ENCODE measurements at regions not wholly inside any gene's neighbourhood (a gene's known extent, or its start where the extent isn't known, plus 50 kb on each side); places are given as distances from the start of the nearest gene placed in this dataset.

DNA sequence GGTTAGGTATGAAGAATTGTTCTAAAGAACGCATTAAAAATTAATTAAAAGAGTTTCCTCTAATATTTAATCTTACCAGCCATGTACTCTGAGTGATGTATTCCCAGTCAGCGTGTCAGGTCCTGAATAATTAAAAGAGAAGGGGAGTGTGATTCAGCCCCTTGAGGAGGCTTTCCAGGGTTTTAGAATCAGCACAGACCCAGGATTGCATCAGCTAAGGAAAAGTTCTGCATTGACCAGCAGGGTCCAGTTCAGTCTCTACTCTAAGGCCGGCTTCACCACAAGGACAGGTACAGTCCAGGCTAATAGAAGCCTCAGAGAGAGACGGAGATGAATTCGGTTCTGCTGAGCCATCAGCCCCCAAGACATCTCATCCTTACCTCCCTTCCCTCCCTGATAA is 499.5 kb upstream of the PROK2 start:
- intact Hi-C loops (cut with micrococcal nuclease) = no loop called here

More for the DNA sequence above, 499.5 kb upstream of the PROK2 start:
- no peak for TF ChIP-seq MAZ (IDR thresholded peaks at IDR 0.05; ENCODE audit: borderline replicate concordance, low read depth, low read length)
- TF ChIP-seq RFX5 (IDR thresholded peaks at IDR 0.05; ENCODE audit: low read depth, low read length) = no peak
- TF ChIP-seq, protein P1, sequence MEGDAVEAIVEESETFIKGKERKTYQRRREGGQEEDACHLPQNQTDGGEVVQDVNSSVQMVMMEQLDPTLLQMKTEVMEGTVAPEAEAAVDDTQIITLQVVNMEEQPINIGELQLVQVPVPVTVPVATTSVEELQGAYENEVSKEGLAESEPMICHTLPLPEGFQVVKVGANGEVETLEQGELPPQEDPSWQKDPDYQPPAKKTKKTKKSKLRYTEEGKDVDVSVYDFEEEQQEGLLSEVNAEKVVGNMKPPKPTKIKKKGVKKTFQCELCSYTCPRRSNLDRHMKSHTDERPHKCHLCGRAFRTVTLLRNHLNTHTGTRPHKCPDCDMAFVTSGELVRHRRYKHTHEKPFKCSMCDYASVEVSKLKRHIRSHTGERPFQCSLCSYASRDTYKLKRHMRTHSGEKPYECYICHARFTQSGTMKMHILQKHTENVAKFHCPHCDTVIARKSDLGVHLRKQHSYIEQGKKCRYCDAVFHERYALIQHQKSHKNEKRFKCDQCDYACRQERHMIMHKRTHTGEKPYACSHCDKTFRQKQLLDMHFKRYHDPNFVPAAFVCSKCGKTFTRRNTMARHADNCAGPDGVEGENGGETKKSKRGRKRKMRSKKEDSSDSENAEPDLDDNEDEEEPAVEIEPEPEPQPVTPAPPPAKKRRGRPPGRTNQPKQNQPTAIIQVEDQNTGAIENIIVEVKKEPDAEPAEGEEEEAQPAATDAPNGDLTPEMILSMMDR (conservative IDR thresholded peaks at IDR 0.05; ENCODE audit: low read depth, low read length) = no peak
- TF ChIP-seq CHD1 (IDR thresholded peaks at IDR 0.05; ENCODE audit: low read depth, low read length) = no peak
- TF ChIP-seq SMC3 (IDR thresholded peaks at IDR 0.05; ENCODE audit: low read depth, low read length) = no peak
- no peak for TF ChIP-seq NFE2L2 (IDR thresholded peaks at IDR 0.05; ENCODE audit: low read depth, low read length)
- no peak for TF ChIP-seq RAD21 (IDR thresholded peaks at IDR 0.05; ENCODE audit: low read length)
- no peak for TF ChIP-seq POLR2A (IDR thresholded peaks at IDR 0.05; ENCODE audit: low read depth, low read length)
- no peak for TF ChIP-seq BHLHE40 (IDR thresholded peaks at IDR 0.05; ENCODE audit: low read depth, low read length)
- no peak for TF ChIP-seq FOS (IDR thresholded peaks at IDR 0.05; ENCODE audit: low read depth, low read length)
- no peak for TF ChIP-seq MXI1 (IDR thresholded peaks at IDR 0.05; ENCODE audit: borderline replicate concordance, low read depth, low read length)
- TF ChIP-seq, protein P2, sequence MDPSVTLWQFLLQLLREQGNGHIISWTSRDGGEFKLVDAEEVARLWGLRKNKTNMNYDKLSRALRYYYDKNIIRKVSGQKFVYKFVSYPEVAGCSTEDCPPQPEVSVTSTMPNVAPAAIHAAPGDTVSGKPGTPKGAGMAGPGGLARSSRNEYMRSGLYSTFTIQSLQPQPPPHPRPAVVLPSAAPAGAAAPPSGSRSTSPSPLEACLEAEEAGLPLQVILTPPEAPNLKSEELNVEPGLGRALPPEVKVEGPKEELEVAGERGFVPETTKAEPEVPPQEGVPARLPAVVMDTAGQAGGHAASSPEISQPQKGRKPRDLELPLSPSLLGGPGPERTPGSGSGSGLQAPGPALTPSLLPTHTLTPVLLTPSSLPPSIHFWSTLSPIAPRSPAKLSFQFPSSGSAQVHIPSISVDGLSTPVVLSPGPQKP (IDR thresholded peaks at IDR 0.05; ENCODE audit: borderline replicate concordance, low read depth, low read length) = no peak
- TF ChIP-seq, protein P3, sequence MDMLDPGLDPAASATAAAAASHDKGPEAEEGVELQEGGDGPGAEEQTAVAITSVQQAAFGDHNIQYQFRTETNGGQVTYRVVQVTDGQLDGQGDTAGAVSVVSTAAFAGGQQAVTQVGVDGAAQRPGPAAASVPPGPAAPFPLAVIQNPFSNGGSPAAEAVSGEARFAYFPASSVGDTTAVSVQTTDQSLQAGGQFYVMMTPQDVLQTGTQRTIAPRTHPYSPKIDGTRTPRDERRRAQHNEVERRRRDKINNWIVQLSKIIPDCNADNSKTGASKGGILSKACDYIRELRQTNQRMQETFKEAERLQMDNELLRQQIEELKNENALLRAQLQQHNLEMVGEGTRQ (IDR thresholded peaks at IDR 0.05; ENCODE audit: low read depth, low read length) = no peak
- TF ChIP-seq CEBPB (IDR thresholded peaks at IDR 0.05; ENCODE audit: low read depth, low read length) = no peak
- TF ChIP-seq RCOR1 (IDR thresholded peaks at IDR 0.05; ENCODE audit: insufficient replicate concordance, low read length) = no peak
- no peak for TF ChIP-seq MAFK (IDR thresholded peaks at IDR 0.05; ENCODE audit: low read depth, low read length)
- no peaks in the 10 kb centered on the region for H4K20me1 ChIP-seq (ENCODE audit: insufficient read depth, low read length)
- H3K4ac ChIP-seq (ENCODE audit: low read depth, low read length) = no peak overlapping the region
- peaks cover 9% of the 10 kb centered on the region; the same call in 1 of the 2 replicates for H3K4me1 ChIP-seq (ENCODE audit: control insufficient read depth, insufficient read depth, low read length)
- H2AFZ ChIP-seq (replicated peaks; ENCODE audit: low read length, poor library complexity) = no peak overlapping the region
- H2BK120ac ChIP-seq (ENCODE audit: low read depth, low read length) = no peak overlapping the region
- CTCF ChIA-PET = no interaction called here
- ATAC-seq (ENCODE audit: low read depth) = no peak
- in situ Hi-C loops (cut with MboI; ENCODE audit: low sequenced_read_pairs) = no loop called here
- no peak overlapping the region for H3K4me3 ChIP-seq (ENCODE audit: insufficient read depth, low read depth, low read length)
- H3K14ac ChIP-seq (replicated peaks; ENCODE audit: low read depth, low read length) = no peak overlapping the region
- H3K23ac ChIP-seq (ENCODE audit: low read depth, low read length) = no peak overlapping the region
- H3K9ac ChIP-seq (ENCODE audit: low read depth, low read length) = no peak overlapping the region
- no peaks in the 10 kb centered on the region for H3K9me1 ChIP-seq (ENCODE audit: insufficient read depth, low read length)
- H3K27ac ChIP-seq (ENCODE audit: insufficient read depth, low read length) = no peak overlapping the region
- dilution Hi-C loops (cut with HindIII; ENCODE audit: low sequenced_read_pairs, unreplicated experiment) = no loop called here
- H4K91ac ChIP-seq (ENCODE audit: insufficient read depth, low read depth, low read length) = no peak overlapping the region
- H2BK5ac ChIP-seq (ENCODE audit: low read depth, low read length, poor library complexity, severe bottlenecking) = no peak overlapping the region
- no peak overlapping the region for H2BK15ac ChIP-seq (ENCODE audit: low read depth, low read length)
- H3K4me2 ChIP-seq (ENCODE audit: low read depth, low read length) = no peak overlapping the region
- H3K9me3 ChIP-seq (ENCODE audit: control insufficient read depth, insufficient read depth, low read length) = peaks cover 8% of the 10 kb centered on the region
- no peak overlapping the region for H3K18ac ChIP-seq (ENCODE audit: low read depth, low read length)
- no CpG with 5 or more reads among the region's 5 CpGs for WGBS, 2 experiments (ENCODE audit: extremely low coverage in 2 of 2, insufficient read length in 1 of 2)
- no peaks in the 10 kb centered on the region for H3K79me1 ChIP-seq (ENCODE audit: low read depth in 1 of 2, low read length in 2 of 2)
- H2BK20ac ChIP-seq (ENCODE audit: low read depth, low read length) = no peak overlapping the region
- peaks cover 37% of the 10 kb centered on the region for H3K27me3 ChIP-seq (ENCODE audit: control insufficient read depth, insufficient read depth, low read length)
- BruUV-seq (replicated peaks) = no TSS peak
- no peak overlapping the region for H2AK5ac ChIP-seq (ENCODE audit: low read depth, low read length)
- no peak overlapping the region for H4K5ac ChIP-seq (ENCODE audit: low read depth, low read length)
- DNase-seq = no peak
- H3K36me3 ChIP-seq (ENCODE audit: control insufficient read depth, insufficient read depth, low read length) = no peaks in the 10 kb centered on the region
- no peak overlapping the region for H4K8ac ChIP-seq (ENCODE audit: low read depth in 2 of 2, low read length in 2 of 2)
- POLR2A ChIA-PET (ENCODE audit: unreplicated experiment) = no interaction called here
- H3K56ac ChIP-seq (ENCODE audit: extremely low read depth, insufficient read depth, low read length) = no peak overlapping the region
- no peak overlapping the region for H2AK9ac ChIP-seq (replicated peaks; ENCODE audit: low read depth, low read length, poor library complexity)

Data from IMR-90 (cell line).